ENCODE measurements at regions not wholly inside any gene's neighbourhood (a gene's known extent, or its start where the extent isn't known, plus 50 kb on each side); places are given as distances from the start of the nearest gene placed in this dataset.

- H3K27me3 ChIP-seq (replicated peaks; ENCODE audit: insufficient read depth): no peaks in the 10 kb centered on the region
- intact Hi-C loops (cut with DNase I): no loop called here
- no peaks in the 10 kb centered on the region for H3K9me3 ChIP-seq
- TF ChIP-seq POLR2A (IDR thresholded peaks at IDR 0.05): no peak
- no peak for DNase-seq (ENCODE audit: low spot score)
- H3K27ac ChIP-seq: no peak overlapping the region
- no peak overlapping the region for H3K4me3 ChIP-seq
- no peaks in the 10 kb centered on the region for H3K36me3 ChIP-seq
- WGBS: 47% methylated on average over 5 of the region's 5 CpGs
- no peaks in the 10 kb centered on the region for H3K4me1 ChIP-seq (replicated peaks)
These were observed 249.5 kb upstream of the EOMES start for GRCh38 chr3:27971600-27971999.

- Histone ChIP-seq H3K4me3 (no peak overlapping the region), H3K9me3 (no peaks in the 10 kb centered on the region), H3K36me3 (no peaks in the 10 kb centered on the region), H3K4me1 (replicated peaks) (no peaks in the 10 kb centered on the region), H3K27ac (no peak overlapping the region), H3K27me3 (replicated peaks; ENCODE audit: insufficient read depth) (no peaks in the 10 kb centered on the region)
- intact Hi-C loops (cut with DNase I): no loop called here
- DNase-seq (ENCODE audit: low spot score): no peak
- WGBS: 77% methylated on average over 2 of the region's 2 CpGs
- TF ChIP-seq POLR2AphosphoS5 (IDR thresholded peaks at IDR 0.05) (no peak), POLR2A (IDR thresholded peaks at IDR 0.05) (no peak), CTCF (IDR thresholded peaks at IDR 0.05) (no peak)
These were observed 254.8 kb upstream of the EOMES start for GRCh38 chr3:27976933-27977332.

- intact Hi-C loops (cut with DNase I): no loop called here
- no peaks in the 10 kb centered on the region for H3K9me3 ChIP-seq
- WGBS: 80% methylated on average over 3 of the region's 3 CpGs
- no peaks in the 10 kb centered on the region for H3K36me3 ChIP-seq
- H3K27ac ChIP-seq: no peak overlapping the region
- no peaks in the 10 kb centered on the region for H3K27me3 ChIP-seq (replicated peaks; ENCODE audit: insufficient read depth)
- no peaks in the 10 kb centered on the region for H3K4me1 ChIP-seq (replicated peaks)
- H3K4me3 ChIP-seq: no peak overlapping the region
- TF ChIP-seq CTCF (IDR thresholded peaks at IDR 0.05) (no peak), POLR2A (IDR thresholded peaks at IDR 0.05) (no peak), POLR2AphosphoS5 (IDR thresholded peaks at IDR 0.05) (no peak)
- DNase-seq (ENCODE audit: low spot score): no peak
These were observed 256.3 kb upstream of the EOMES start for GRCh38 chr3:27978440-27978839.

- Histone ChIP-seq H3K27me3 (replicated peaks; ENCODE audit: insufficient read depth) (no peaks in the 10 kb centered on the region), H3K4me1 (replicated peaks) (no peaks in the 10 kb centered on the region), H3K9me3 (no peaks in the 10 kb centered on the region), H3K4me3 (no peak overlapping the region), H3K27ac (no peak overlapping the region), H3K36me3 (no peaks in the 10 kb centered on the region)
- intact Hi-C loops (cut with DNase I): no loop called here
- WGBS: 85% methylated on average over 4 of the region's 4 CpGs
- DNase-seq (ENCODE audit: low spot score): no peak
- TF ChIP-seq CTCF (IDR thresholded peaks at IDR 0.05): no peak
- TF ChIP-seq POLR2A (IDR thresholded peaks at IDR 0.05): no peak
- no peak for TF ChIP-seq POLR2AphosphoS5 (IDR thresholded peaks at IDR 0.05)
These were observed 255.9 kb upstream of the CMC1 start for GRCh38 chr3:27985369-27986035.

GRCh38 chr3:27986234-27986879 lies 255.1 kb upstream of the CMC1 start:
- Histone ChIP-seq H3K4me1 (replicated peaks) (no peaks in the 10 kb centered on the region), H3K4me3 (no peak overlapping the region), H3K27ac (no peak overlapping the region), H3K27me3 (replicated peaks; ENCODE audit: insufficient read depth) (no peaks in the 10 kb centered on the region), H3K36me3 (no peaks in the 10 kb centered on the region), H3K9me3 (no peaks in the 10 kb centered on the region)
- no peak for DNase-seq (ENCODE audit: low spot score)
- 77% methylated on average over 6 of the region's 6 CpGs for WGBS
- TF ChIP-seq CTCF (IDR thresholded peaks at IDR 0.05) (no peak), POLR2AphosphoS5 (IDR thresholded peaks at IDR 0.05) (no peak), POLR2A (IDR thresholded peaks at IDR 0.05) (no peak)
- intact Hi-C loops (cut with DNase I): no loop called here

All from prostate gland (tissue), 2 donors.